ENCODE measurements at regions not wholly inside any gene's neighbourhood (a gene's known extent, or its start where the extent isn't known, plus 50 kb on each side); places are given as distances from the start of the nearest gene placed in this dataset.

- H3K4me3 ChIP-seq (ENCODE audit: low read length): no peak overlapping the region
- TF ChIP-seq CTCF (conservative IDR thresholded peaks at IDR 0.05; ENCODE audit: low read depth, low read length): no peak
- no peak for DNase-seq (ENCODE audit: low read depth)
Observed at GRCh38 chr3:194205675-194206133, 69.8 kb downstream of the HES1 start.

- DNase-seq (ENCODE audit: low read depth): no peak
- no peak for TF ChIP-seq CTCF (conservative IDR thresholded peaks at IDR 0.05; ENCODE audit: low read depth, low read length)
- no peak overlapping the region for H3K4me3 ChIP-seq (ENCODE audit: low read length)
Observed at GRCh38 chr3:194206320-194206719, 70.4 kb downstream of the HES1 start.

GRCh38 chr3:194208709-194209108 is 72.8 kb downstream of the HES1 start:
- TF ChIP-seq CTCF (conservative IDR thresholded peaks at IDR 0.05; ENCODE audit: low read depth, low read length): no peak
- DNase-seq (ENCODE audit: low read depth): no peak
- H3K4me3 ChIP-seq (ENCODE audit: low read length): no peak overlapping the region

- no peak for DNase-seq (ENCODE audit: low read depth)
- no peak for TF ChIP-seq CTCF (conservative IDR thresholded peaks at IDR 0.05; ENCODE audit: low read depth, low read length)
Observed at GRCh38 chr3:194212161-194212844, 76.4 kb downstream of the HES1 start.

GRCh38 chr3:194212845-194213331 is 76.9 kb downstream of the HES1 start:
- DNase-seq (ENCODE audit: low read depth): no peak
- no peak overlapping the region for H3K4me3 ChIP-seq (ENCODE audit: low read length)
- no peak for TF ChIP-seq CTCF (conservative IDR thresholded peaks at IDR 0.05; ENCODE audit: low read depth, low read length)

More at GRCh38 chr3:194212161-194212844, 76.4 kb downstream of the HES1 start:
- no peak overlapping the region for H3K4me3 ChIP-seq (ENCODE audit: low read length)

- TF ChIP-seq CTCF (conservative IDR thresholded peaks at IDR 0.05; ENCODE audit: low read depth, low read length): no peak
- H3K4me3 ChIP-seq (ENCODE audit: low read length): no peak overlapping the region
- DNase-seq (ENCODE audit: low read depth): no peak
Observed at GRCh38 chr3:194215392-194215791, 79.4 kb downstream of the HES1 start.

All from retinal pigment epithelial cell (primary cell).